ENCODE measurements at regions not wholly inside any gene's neighbourhood (a gene's known extent, or its start where the extent isn't known, plus 50 kb on each side); places are given as distances from the start of the nearest gene placed in this dataset.

DNA sequence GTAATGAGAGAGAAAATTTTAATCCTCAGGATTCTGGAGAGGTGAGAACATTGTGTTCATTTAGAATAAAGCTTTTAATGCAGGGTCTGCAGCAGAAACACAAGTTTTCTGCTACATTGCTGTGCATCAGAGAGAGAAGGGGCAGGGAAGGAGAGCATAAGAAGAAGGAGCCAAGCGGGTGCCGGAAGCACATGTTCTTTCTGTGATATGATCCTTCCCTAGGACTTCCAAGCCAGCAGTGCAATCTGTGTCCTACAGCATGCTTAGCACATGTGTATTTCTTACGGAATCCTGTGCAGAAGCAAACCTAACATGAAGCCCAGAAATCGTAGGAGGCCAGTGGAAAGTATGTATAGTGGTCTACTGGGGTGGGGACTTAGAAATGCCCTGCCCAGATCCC lies 458.3 kb upstream of the BRINP1 start:
- TF ChIP-seq, protein P1, sequence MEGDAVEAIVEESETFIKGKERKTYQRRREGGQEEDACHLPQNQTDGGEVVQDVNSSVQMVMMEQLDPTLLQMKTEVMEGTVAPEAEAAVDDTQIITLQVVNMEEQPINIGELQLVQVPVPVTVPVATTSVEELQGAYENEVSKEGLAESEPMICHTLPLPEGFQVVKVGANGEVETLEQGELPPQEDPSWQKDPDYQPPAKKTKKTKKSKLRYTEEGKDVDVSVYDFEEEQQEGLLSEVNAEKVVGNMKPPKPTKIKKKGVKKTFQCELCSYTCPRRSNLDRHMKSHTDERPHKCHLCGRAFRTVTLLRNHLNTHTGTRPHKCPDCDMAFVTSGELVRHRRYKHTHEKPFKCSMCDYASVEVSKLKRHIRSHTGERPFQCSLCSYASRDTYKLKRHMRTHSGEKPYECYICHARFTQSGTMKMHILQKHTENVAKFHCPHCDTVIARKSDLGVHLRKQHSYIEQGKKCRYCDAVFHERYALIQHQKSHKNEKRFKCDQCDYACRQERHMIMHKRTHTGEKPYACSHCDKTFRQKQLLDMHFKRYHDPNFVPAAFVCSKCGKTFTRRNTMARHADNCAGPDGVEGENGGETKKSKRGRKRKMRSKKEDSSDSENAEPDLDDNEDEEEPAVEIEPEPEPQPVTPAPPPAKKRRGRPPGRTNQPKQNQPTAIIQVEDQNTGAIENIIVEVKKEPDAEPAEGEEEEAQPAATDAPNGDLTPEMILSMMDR (IDR thresholded peaks at IDR 0.05; ENCODE audit: low read depth, low read length, poor library complexity, severe bottlenecking) = no peak
- TF ChIP-seq EZH2phosphoT487 (IDR thresholded peaks at IDR 0.05; ENCODE audit: borderline replicate concordance, low read length) = no peak

Measured in DOHH2 (cell line).